ENCODE measurements at regions not wholly inside any gene's neighbourhood (a gene's known extent, or its start where the extent isn't known, plus 50 kb on each side); places are given as distances from the start of the nearest gene placed in this dataset.

DNA sequence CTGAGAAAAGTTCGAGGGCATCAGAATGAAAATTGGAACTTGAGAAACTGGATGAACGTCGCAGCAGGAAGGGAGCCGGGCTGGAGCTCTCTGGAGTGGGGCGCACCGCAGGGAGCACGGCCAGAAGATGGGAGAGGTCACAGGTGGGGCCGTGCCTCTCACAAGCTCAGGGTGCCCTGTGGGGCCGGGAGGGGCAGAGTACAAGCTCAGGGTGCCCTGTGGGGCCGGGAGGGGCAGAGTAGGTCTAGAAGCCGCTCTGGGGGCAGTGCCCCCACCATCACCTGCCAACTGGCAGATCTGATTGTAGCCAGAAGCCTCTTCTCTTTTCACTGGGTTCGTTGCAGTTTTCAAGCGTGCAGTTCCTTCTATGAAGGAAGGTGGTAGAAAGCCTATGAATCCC lies 61.1 kb upstream of the SNX9 start:
- TF ChIP-seq, protein P1, sequence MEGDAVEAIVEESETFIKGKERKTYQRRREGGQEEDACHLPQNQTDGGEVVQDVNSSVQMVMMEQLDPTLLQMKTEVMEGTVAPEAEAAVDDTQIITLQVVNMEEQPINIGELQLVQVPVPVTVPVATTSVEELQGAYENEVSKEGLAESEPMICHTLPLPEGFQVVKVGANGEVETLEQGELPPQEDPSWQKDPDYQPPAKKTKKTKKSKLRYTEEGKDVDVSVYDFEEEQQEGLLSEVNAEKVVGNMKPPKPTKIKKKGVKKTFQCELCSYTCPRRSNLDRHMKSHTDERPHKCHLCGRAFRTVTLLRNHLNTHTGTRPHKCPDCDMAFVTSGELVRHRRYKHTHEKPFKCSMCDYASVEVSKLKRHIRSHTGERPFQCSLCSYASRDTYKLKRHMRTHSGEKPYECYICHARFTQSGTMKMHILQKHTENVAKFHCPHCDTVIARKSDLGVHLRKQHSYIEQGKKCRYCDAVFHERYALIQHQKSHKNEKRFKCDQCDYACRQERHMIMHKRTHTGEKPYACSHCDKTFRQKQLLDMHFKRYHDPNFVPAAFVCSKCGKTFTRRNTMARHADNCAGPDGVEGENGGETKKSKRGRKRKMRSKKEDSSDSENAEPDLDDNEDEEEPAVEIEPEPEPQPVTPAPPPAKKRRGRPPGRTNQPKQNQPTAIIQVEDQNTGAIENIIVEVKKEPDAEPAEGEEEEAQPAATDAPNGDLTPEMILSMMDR (IDR thresholded peaks at IDR 0.05; ENCODE audit: insufficient read depth, low read depth, low read length, missing control alignments): no peak

DNA sequence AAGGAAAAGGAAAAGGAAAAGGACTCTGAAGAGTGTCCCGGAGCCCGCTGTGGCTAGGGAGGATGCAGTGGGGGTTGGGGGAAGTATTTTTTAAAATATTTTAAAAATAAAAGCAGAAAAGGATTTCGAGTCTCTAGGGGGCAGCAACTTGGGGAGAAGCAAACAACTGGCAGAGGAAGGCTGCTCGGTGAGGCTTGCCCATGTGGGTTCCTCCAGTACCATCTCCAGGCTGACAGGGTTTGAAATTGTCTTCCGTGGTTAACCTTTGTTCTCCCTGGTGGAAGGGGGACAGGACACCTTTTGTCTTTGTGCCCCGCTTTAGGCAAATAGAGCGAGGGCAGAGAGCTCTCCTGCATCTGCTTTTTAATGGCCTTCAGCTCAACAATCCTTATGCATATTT lies 60.4 kb upstream of the SNX9 start:
- TF ChIP-seq, protein P1 (IDR thresholded peaks at IDR 0.05; ENCODE audit: insufficient read depth, low read depth, low read length, missing control alignments): no peak
- no peak for DNase-seq (ENCODE audit: low read depth)
- H3K4me3 ChIP-seq (ENCODE audit: low read length): no peak overlapping the region

More for the DNA sequence above, 61.1 kb upstream of the SNX9 start:
- no peak overlapping the region for H3K4me3 ChIP-seq (ENCODE audit: low read length)
- DNase-seq (ENCODE audit: low read depth): no peak

DNA sequence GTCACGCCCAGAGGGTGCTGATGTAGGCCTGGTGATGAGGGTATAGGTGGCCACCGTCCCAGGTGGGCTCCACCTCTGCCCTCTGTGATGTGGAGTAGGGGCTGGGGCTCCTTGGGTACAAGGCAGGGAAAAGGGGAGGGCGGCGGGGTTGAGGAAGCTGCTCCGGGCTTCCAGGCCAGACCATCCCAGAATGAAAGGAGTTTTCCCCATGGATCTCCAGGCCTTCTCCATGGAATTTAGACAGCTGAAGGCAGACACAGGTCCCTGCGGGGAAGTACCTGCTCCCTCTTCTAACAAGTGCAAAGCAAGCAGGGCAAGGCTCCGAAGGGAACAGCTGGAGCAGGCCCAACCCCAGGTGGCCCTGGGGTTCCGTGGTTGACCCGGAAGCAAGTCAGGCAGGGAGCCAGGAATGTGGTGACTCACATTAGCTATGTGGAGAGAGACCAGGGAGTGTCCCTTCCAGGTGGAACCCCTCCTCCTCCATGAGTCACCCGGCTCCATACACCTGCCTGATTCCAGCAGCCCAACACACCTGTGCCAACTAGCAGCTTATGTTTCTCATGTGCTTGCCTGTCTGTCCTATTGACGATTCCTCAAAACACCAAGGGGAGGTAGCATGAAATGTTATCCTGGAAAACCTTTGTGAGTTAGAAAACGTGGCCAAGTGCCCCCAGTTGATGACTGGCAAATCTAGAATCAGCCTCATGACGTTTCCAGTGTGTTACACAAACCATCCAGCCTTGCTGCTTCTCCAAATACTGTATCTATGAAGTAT lies 59.7 kb upstream of the SNX9 start:
- DNase-seq (ENCODE audit: low read depth): peak; percentile 100
- TF ChIP-seq, protein P1 (IDR thresholded peaks at IDR 0.05; ENCODE audit: insufficient read depth, low read depth, low read length, missing control alignments): no peak
- no peak overlapping the region for H3K4me3 ChIP-seq (ENCODE audit: low read length)

DNA sequence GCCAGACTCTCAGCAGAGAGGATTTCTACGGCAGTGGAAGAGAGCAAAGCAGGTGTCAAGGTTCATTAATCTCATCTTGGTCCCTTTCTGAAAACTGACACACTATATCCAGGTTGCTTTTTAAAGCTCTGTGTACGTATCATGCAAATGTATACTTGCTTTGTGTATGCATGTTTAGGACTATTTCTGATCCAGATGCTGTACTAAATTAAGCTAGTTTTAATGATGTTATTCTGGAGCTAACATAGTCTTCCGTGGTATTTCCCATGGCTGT lies 59.2 kb upstream of the SNX9 start:
- no peak for DNase-seq (ENCODE audit: low read depth)
- H3K4me3 ChIP-seq (ENCODE audit: low read length): no peak overlapping the region
- TF ChIP-seq, protein P1 (IDR thresholded peaks at IDR 0.05; ENCODE audit: insufficient read depth, low read depth, low read length, missing control alignments): no peak

DNA sequence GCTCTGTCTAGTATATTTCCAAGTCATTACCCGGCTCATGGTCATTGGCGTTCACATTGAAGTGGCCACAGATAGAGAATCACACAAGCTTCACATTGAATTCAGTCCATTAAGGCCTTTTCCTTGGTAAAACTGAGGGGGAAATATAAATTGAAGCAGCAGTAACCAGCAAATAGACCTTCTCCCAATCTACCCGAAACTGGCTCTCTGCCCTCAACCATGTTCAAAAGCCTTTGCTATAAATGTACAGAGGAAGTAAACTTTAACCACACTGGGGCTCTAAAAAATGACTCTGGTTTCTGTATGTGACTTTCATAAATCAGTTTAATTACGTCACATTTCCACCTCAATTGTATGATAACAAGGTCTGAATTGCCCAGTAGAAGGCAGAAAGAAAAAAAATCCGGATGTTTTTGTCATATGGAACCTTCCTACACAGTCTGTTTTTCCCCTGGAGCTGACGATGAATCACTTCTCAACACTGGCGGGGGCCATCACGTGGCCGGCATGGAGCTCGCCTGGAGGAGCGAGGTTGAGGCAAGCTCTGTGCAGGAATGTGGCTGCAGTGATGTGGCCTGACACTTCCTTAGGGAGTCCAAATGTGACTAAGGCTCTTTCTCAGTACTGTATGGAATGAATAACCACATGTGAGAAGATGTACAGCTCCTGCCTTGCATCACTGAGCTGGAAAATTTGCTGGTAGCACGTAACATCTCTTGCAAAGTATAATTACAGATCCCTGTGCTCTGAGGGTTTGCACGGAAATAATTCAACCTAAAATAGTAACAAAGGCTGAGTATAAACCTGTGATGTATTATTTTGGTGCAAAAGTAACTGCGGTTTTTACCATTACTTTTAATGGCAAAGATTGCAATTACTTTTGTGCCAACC lies 58.6 kb upstream of the SNX9 start:
- DNase-seq (ENCODE audit: low read depth): peak; percentile 100
- no peak overlapping the region for H3K4me3 ChIP-seq (ENCODE audit: low read length)
- TF ChIP-seq, protein P1 (IDR thresholded peaks at IDR 0.05; ENCODE audit: insufficient read depth, low read depth, low read length, missing control alignments): no peak

DNA sequence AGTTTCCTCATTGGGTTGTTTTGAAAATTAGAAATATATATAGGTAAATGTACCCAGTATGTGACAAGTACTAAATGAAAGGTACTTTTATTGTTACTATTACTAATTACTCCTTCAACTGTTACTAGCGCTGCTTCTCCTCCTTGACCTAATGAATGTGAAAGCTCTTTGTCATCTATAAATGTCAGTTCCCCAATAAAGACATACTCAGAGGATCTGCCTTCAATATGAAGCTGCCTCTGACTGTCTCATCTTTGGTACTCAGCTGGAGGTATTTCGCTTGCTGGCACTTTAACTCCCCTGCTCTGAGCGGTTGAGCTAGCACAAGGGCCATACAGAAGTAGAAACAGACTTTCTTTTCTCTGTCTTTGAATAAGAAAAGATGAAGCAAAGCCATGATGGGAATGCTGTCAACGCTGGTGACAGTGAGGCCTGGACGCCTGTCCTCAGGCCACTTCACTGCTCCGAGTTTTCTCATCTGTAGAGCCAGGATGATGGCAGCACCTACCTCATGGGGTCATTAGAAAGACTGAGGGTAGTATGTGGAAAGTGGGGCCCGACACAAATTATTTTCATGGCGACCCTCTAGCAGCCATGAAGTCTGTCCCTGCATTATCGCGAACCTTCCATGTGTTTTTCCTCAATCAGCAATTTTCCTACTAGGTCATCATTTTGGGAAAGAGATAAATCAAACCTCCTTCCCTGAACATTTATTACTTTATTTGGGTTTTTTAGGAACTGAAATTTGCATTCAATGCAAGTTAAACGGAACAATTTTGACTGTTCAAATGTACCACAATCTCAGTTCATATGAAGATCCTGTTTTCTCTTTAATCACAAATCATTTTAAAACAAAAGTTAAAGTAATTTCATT lies 55.9 kb upstream of the SNX9 start:
- no peak for DNase-seq (ENCODE audit: low read depth)
- TF ChIP-seq, protein P1 (IDR thresholded peaks at IDR 0.05; ENCODE audit: insufficient read depth, low read depth, low read length, missing control alignments): no peak
- no peak overlapping the region for H3K4me3 ChIP-seq (ENCODE audit: low read length)
